NB4 (cell line): ENCODE measurements at regions not wholly inside any gene's neighbourhood (a gene's known extent, or its start where the extent isn't known, plus 50 kb on each side); places are given as distances from the start of the nearest gene placed in this dataset.

Experiments
- DNase-seq: peaks from one replicate; pipeline ENCODE4 v3.0.0; 2010; ENCODE audit warnings: low read depth
- H3K4me3 ChIP-seq: one replicate; pipeline ENCODE4 v1.5.1; 2011; ENCODE audit warnings: mild to moderate bottlenecking, low read depth, low read length, moderate library complexity
- CTCF ChIP-seq: IDR thresholded peaks from one replicate; pipeline ENCODE4 v1.5.1; 2012; ENCODE audit warnings: low read depth, low read length
- MAX ChIP-seq: IDR thresholded peaks from 2 replicates; pipeline ENCODE4 v1.6.1; 2011; ENCODE audit warnings: low read depth, low read length
- MYC ChIP-seq: IDR thresholded peaks from 2 replicates; pipeline ENCODE4 v1.6.1; 2011; ENCODE audit warnings: low read depth, low read length
- POLR2A ChIP-seq: IDR thresholded peaks from 2 replicates; pipeline ENCODE4 v1.6.1; 2011; ENCODE audit warnings: mild to moderate bottlenecking; ENCODE audit not compliant: insufficient read length; ENCODE audit errors: extremely low read depth

- no peak for DNase-seq
- TF ChIP-seq POLR2A (no peak), MAX (no peak), MYC (no peak), CTCF (no peak)
- no peak overlapping the region for H3K4me3 ChIP-seq
Observed at GRCh38 chr11:79931692-79932091, 490.9 kb upstream of the TENM4 start.

DNA sequence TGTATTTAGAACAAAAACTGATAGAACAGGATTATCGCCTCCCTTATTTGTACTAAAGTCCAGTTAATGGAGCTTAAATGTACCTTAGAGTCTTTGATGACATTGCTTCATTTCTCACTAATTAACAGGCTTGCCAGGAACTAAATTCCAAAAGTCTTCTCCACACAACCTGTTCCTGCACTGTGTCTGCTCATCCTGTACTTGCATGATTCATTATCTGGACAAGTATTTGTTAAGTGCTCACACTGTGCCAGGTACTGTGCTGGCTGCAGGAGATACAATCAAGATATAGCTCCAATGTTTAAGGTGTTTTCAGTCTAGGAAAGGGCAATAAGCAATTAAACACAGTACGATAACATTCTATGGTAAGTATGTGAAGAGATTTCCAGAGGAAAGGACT lies 485.9 kb upstream of the TENM4 start:
- DNase-seq: no peak

GRCh38 chr11:79925570-79925969 lies 484.7 kb upstream of the TENM4 start:
- no peak for DNase-seq
- TF ChIP-seq POLR2A (no peak), MYC (no peak), MAX (no peak), CTCF (no peak)
- H3K4me3 ChIP-seq: no peak overlapping the region

More for the DNA sequence above, 485.9 kb upstream of the TENM4 start:
- no peak overlapping the region for H3K4me3 ChIP-seq
- TF ChIP-seq MYC (no peak), MAX (no peak), POLR2A (no peak), CTCF (no peak)

- DNase-seq: no peak
- TF ChIP-seq POLR2A (no peak), CTCF (no peak), MYC (no peak), MAX (no peak)
- no peak overlapping the region for H3K4me3 ChIP-seq
Observed at GRCh38 chr11:79922641-79923040, 481.8 kb upstream of the TENM4 start.

GRCh38 chr11:79920480-79920879 lies 479.6 kb upstream of the TENM4 start:
- no peak for TF ChIP-seq MAX
- TF ChIP-seq POLR2A: no peak
- no peak for TF ChIP-seq MYC
- TF ChIP-seq CTCF: no peak
- no peak for DNase-seq
- no peak overlapping the region for H3K4me3 ChIP-seq

- DNase-seq: no peak
- no peak for TF ChIP-seq MYC
- no peak for TF ChIP-seq POLR2A
- TF ChIP-seq MAX: no peak
- TF ChIP-seq CTCF: no peak
- H3K4me3 ChIP-seq: no peak overlapping the region
Observed at GRCh38 chr11:79919350-79919749, 478.5 kb upstream of the TENM4 start.
